K562 (cell line): ENCODE measurements at regions not wholly inside any gene's neighbourhood (a gene's known extent, or its start where the extent isn't known, plus 50 kb on each side); places are given as distances from the start of the nearest gene placed in this dataset.

Experiments
- ATAC-seq: fragments of 200-7000 bp; cut with Tn5 transposase; 3 replicates; pipeline ENCODE4 v1.9.1; 2020; ENCODE audit warnings: moderate library complexity
- BruUV-seq: library from RNA; stranded (reverse); fragments of 400-500 nt; replicated peaks from 2 replicates; lab custom pipeline; 2021; lab: Mats Ljungman, UMichigan
- CTCF ChIA-PET: fragments of 300-600 bp; formaldehyde crosslinking; extraction: SDS; loops from one replicate; lab custom pipeline; 2021; ENCODE audit warnings: low intra/inter-chr PET ratio; lab: Yijun Ruan, JAX
- POLR2A ChIA-PET: fragments of 300-600, 350-650 bp; sonication (Branson Sonifier 250); formaldehyde crosslinking; extraction: SDS; loops from one replicate; lab custom pipeline; 2021; ENCODE audit warnings: antibody characterized with exemption, inconsistent platforms; lab: Yijun Ruan, JAX
- DNase-seq, 4 experiments: peaks; one replicate each; pipeline versions ENCODE4 v3.0.0 to v3.0.0-alpha.2; 2011 to 2018; ENCODE audit warnings: low spot score in 3 of 4, mixed read lengths in 3 of 4; ENCODE audit errors: extremely low read depth in 1 of 4
- FAIRE-seq: peaks from 2 replicates; lab custom pipeline; 2011; peaks lifted over from hg19 to GRCh38; lab: Jason Lieb, UNC
- H2AFZ ChIP-seq: 2 replicates; pipeline ENCODE4 v1.6.0; 2011; ENCODE audit warnings: low read depth, low read length, control low read depth, inconsistent platforms
- H3K27ac ChIP-seq: fragments of 200-600 bp; 3 replicates; pipeline ENCODE4 v1.8.0; 2011; ENCODE audit warnings: low read depth, mild to moderate bottlenecking, control low read depth, inconsistent platforms, low read length, moderate library complexity, mixed read lengths; ENCODE audit errors: extremely low read depth
- H3K27me3 ChIP-seq, 2 experiments: fragments of 300-600 bp in 1 of 2; 2 replicates in 1 of 2; 3 replicates in 1 of 2; pipeline versions ENCODE4 v1.6.0 to v1.8.0; 2011; ENCODE audit warnings: inconsistent platforms in 2 of 2, low read length in 2 of 2, mild to moderate bottlenecking in 1 of 2, mixed read lengths in 1 of 2, moderate library complexity in 1 of 2; ENCODE audit not compliant: control insufficient read depth in 2 of 2, insufficient read depth in 2 of 2
- H3K36me3 ChIP-seq: fragments of 300-600 bp; 3 replicates; pipeline ENCODE4 v1.8.0; 2011; ENCODE audit warnings: mild to moderate bottlenecking, low read length, inconsistent platforms; ENCODE audit not compliant: control insufficient read depth, insufficient read depth
- H3K4me1 ChIP-seq, 2 experiments: fragments of 200-600 bp in 1 of 2; replicated peaks in 1 of 2; 2 replicates in 1 of 2; 3 replicates in 1 of 2; pipeline versions ENCODE4 v1.5.1 to v1.8.0; 2011; ENCODE audit warnings: inconsistent platforms in 2 of 2, low read length in 2 of 2, mild to moderate bottlenecking in 1 of 2, mixed read lengths in 1 of 2, moderate library complexity in 1 of 2; ENCODE audit not compliant: control insufficient read depth in 2 of 2, insufficient read depth in 2 of 2
- H3K4me2 ChIP-seq: 2 replicates; pipeline ENCODE4 v1.6.1; 2011; ENCODE audit warnings: low read length, control low read depth, inconsistent platforms, mixed read lengths; ENCODE audit not compliant: insufficient read depth
- H3K4me3 ChIP-seq: fragments of 200-600 bp; sonication (generic), shearing (Covaris generic); 2 replicates; pipeline ENCODE4 v1.5.1; 2016; ENCODE audit warnings: control low read depth, inconsistent platforms
- H3K79me2 ChIP-seq: fragments of 200-600 bp; 3 replicates; pipeline ENCODE4 v1.8.0; 2011; ENCODE audit warnings: low read length, inconsistent platforms; ENCODE audit not compliant: control insufficient read depth, insufficient read depth
- H3K9ac ChIP-seq, 2 experiments: 2 replicates each; pipeline versions ENCODE4 v1.6.0 to v1.6.1; 2011; ENCODE audit warnings: low read depth in 2 of 2, low read length in 2 of 2, control low read depth in 1 of 2, inconsistent platforms in 1 of 2, mild to moderate bottlenecking in 1 of 2, mixed read lengths in 1 of 2; ENCODE audit not compliant: insufficient read depth in 1 of 2
- H3K9me1 ChIP-seq: one replicate; pipeline ENCODE4 v1.6.0; 2011; ENCODE audit warnings: inconsistent platforms, mild to moderate bottlenecking, low read length, moderate library complexity; ENCODE audit not compliant: control insufficient read depth, insufficient read depth
- H3K9me3 ChIP-seq: replicated peaks from 2 replicates; pipeline ENCODE4 v1.5.1; 2011; ENCODE audit warnings: low read depth, low read length, inconsistent platforms; ENCODE audit not compliant: control insufficient read depth, insufficient read depth
- H4K20me1 ChIP-seq: replicated peaks from 2 replicates; pipeline ENCODE4 v1.6.1; 2011; ENCODE audit warnings: low read length, inconsistent platforms, mixed read lengths; ENCODE audit not compliant: control insufficient read depth, insufficient read depth
- ARID2 ChIP-seq: fragments of 450-650 bp; IDR thresholded peaks from 2 replicates; pipeline ENCODE4 v1.6.1; 2017; ENCODE audit warnings: antibody characterized with exemption, mild to moderate bottlenecking
- DNMT1 ChIP-seq: fragments of 450-650 bp; IDR thresholded peaks from 2 replicates; pipeline ENCODE4 v1.6.1; 2016; ENCODE audit warnings: antibody characterized with exemption, mild to moderate bottlenecking
- FOXK1 ChIP-seq: sonication (generic); formaldehyde crosslinking; IDR thresholded peaks from 2 replicates; pipeline ENCODE4 v1.8.0; 2022; ENCODE audit warnings: missing genetic modification reagents, mild to moderate bottlenecking, borderline replicate concordance
- FOXM1 ChIP-seq, 2 experiments: fragments of 450-650 bp in 1 of 2; sonication (generic) in 1 of 2; formaldehyde crosslinking in 1 of 2; IDR thresholded peaks; 2 replicates each; pipeline versions ENCODE4 v1.6.1 to v1.9.0; 2017 to 2022; ENCODE audit warnings: low read depth in 2 of 2, mild to moderate bottlenecking in 2 of 2, missing genetic modification reagents in 1 of 2, moderate library complexity in 1 of 2
- HDAC3 ChIP-seq: fragments of 450-650 bp; IDR thresholded peaks from 2 replicates; pipeline ENCODE4 v1.6.1; 2018; ENCODE audit warnings: borderline replicate concordance, mild to moderate bottlenecking, moderate library complexity; ENCODE audit not compliant: partially characterized antibody
- HMG20A ChIP-seq: fragments of 450-650 bp; formaldehyde crosslinking; conservative IDR thresholded peaks from 2 replicates; pipeline ENCODE4 v1.4.0; 2020; ENCODE audit warnings: mild to moderate bottlenecking, mixed read lengths
- NR3C1 ChIP-seq: sonication (generic); formaldehyde crosslinking; IDR thresholded peaks from 2 replicates; pipeline ENCODE4 v1.8.1; 2022; ENCODE audit warnings: missing genetic modification reagents
- PML ChIP-seq: IDR thresholded peaks from 2 replicates; pipeline ENCODE4 v1.6.1; 2012; ENCODE audit warnings: low read length, inconsistent platforms
- RBM25 ChIP-seq: fragments of 200-400 bp; formaldehyde crosslinking; IDR thresholded peaks from 2 replicates; pipeline ENCODE4 v1.6.1; 2018; ENCODE audit warnings: low read length, low read depth, moderate library complexity; ENCODE audit not compliant: severe bottlenecking
- RBM34 ChIP-seq: fragments of 200-400 bp; formaldehyde crosslinking; IDR thresholded peaks from 2 replicates; pipeline ENCODE4 v1.6.1; 2018; ENCODE audit warnings: low read length, borderline replicate concordance; ENCODE audit not compliant: insufficient read depth
- SIRT6 ChIP-seq: IDR thresholded peaks from one replicate; pipeline ENCODE4 v1.6.1; 2012; ENCODE audit warnings: low read depth, mild to moderate bottlenecking, control low read depth, inconsistent platforms, low read length, moderate library complexity
- TAF1 ChIP-seq: IDR thresholded peaks from 2 replicates; pipeline ENCODE4 v1.6.1; 2011; ENCODE audit warnings: mild to moderate bottlenecking, low read length, moderate library complexity; ENCODE audit not compliant: insufficient read depth, control insufficient read depth, severe bottlenecking; ENCODE audit errors: extremely low read depth
- TSC22D4 ChIP-seq: fragments of 450-650 bp; IDR thresholded peaks from 2 replicates; pipeline ENCODE4 v1.6.1; 2016; ENCODE audit warnings: missing genetic modification characterization, missing biosample characterization, control low read depth
- ZFX ChIP-seq: sonication (generic); formaldehyde crosslinking; IDR thresholded peaks from 2 replicates; pipeline ENCODE4 v1.8.0; 2022; ENCODE audit warnings: mild to moderate bottlenecking, missing genetic modification reagents, moderate library complexity
- ZNF134 ChIP-seq: fragments of 250-450 bp; sonication (Bioruptor Pico); conservative IDR thresholded peaks from 2 replicates; pipeline ENCODE4 v1.4.0; 2020
- ZNF197 ChIP-seq: fragments of 200-800 bp; sonication (Bioruptor generic); IDR thresholded peaks from 2 replicates; pipeline ENCODE4 v1.6.1; 2016; ENCODE audit warnings: low read depth, missing genetic modification characterization, missing compliant biosample characterization
- WGBS: fragments of 100-300 bp; shearing (Covaris generic); methylation state at CpG from one replicate; pipeline ENCODE4 v1.1.6; 2016; ENCODE audit warnings: low coverage, mixed read lengths; ENCODE audit not compliant: insufficient coverage; ENCODE audit errors: missing lambda C conversion rate; 5-methylcytosine and 5-hydroxymethylcytosine counted together
- in situ Hi-C: fragments of 300-500 bp; cut with MboI; formaldehyde crosslinking; loops from 4 replicates; pipeline ENCODE4 v1.15.0; 2018; ENCODE audit warnings: inconsistent platforms, mixed read lengths
- intact Hi-C: fragments of 100-400 bp; cut with micrococcal nuclease; formaldehyde crosslinking; loops from 2 replicates; pipeline ENCODE4 v1.14.2; 2022
- TF ChIP-seq, protein P1 (sequence below): fragments of 250-450 bp; sonication (Bioruptor Pico); IDR thresholded peaks from 2 replicates; pipeline ENCODE4 v1.5.0; 2021

DNA sequence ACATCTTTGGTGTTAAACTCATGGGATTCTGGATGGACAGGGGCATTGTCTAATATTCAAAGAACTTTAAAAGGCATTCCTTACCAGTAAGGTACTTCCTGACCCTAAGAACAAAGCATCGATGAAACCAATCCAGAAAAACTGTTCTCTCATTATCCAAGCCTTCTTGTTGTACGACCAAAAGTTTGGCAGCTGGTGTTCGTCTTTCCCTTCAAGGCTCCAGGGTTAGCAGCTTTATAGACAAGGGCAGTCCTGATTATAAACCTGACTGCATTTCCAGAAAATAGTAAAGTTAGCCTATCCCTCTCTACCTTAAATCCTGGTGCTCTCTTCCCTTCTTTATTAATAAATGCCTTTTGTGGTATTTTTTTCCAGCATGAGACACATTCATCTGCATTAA, 149.4 kb upstream of the MRPS30 start (continued):
- TF ChIP-seq SIRT6 (no peak), RBM34 (no peak)

DNA sequence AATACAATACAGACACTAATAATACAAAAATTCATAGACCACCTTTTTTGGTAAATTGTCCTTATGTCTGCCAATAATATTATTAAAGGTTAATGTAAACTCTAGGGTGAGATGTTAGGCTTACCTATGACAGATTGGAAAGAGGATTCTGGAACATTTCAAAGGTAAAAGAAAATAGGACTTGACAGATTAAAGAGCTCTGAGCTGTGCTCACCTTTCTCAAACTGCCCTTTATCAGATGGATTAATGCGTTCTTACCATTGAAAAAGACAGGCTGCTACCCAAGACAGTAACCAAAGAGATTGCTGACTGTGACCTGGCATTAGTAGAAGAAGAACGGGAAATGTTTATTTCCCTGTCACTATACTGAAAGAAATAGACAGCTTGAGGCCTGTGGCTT, 156.1 kb upstream of the MRPS30 start:
- Histone ChIP-seq H2AFZ (no peak overlapping the region), H3K27ac (no peak overlapping the region), H3K9me1 (no peaks in the 10 kb centered on the region), H3K4me2 (no peak overlapping the region), H3K4me1 (no peaks in the 10 kb centered on the region), H3K9ac (no peak overlapping the region), H3K9me3 (no peaks in the 10 kb centered on the region), H3K4me3 (no peak overlapping the region), H4K20me1 (no peaks in the 10 kb centered on the region), H3K36me3 (no peaks in the 10 kb centered on the region), H3K79me2 (no peaks in the 10 kb centered on the region), H3K27me3 (no peaks in the 10 kb centered on the region)
- intact Hi-C loops: no loop called here
- POLR2A ChIA-PET: no interaction called here
- TF ChIP-seq PML (no peak), NR3C1 (no peak), ZNF197 (no peak), DNMT1 (no peak), HDAC3 (no peak), ZNF134 (CRISPR knock-in tag) (no peak), ZFX (CRISPR knock-in tag) (no peak), FOXM1 (IDR thresholded peaks at IDR 0.05; ENCODE audit: low read depth) (no peak), FOXM1 (CRISPR knock-in tag; IDR thresholded peaks at IDR 0.05; ENCODE audit: low read depth) (no peak), ARID2 (no peak), TSC22D4 (tag) (no peak), TAF1 (no peak), RBM25 (no peak), FOXK1 (CRISPR knock-in tag) (no peak), HMG20A (CRISPR knock-in tag) (no peak)
- TF ChIP-seq, protein P1, sequence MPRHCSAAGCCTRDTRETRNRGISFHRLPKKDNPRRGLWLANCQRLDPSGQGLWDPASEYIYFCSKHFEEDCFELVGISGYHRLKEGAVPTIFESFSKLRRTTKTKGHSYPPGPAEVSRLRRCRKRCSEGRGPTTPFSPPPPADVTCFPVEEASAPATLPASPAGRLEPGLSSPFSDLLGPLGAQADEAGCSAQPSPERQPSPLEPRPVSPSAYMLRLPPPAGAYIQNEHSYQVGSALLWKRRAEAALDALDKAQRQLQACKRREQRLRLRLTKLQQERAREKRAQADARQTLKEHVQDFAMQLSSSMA: no peak
- 5% methylated on average over 2 of the region's 2 CpGs for WGBS
- FAIRE-seq (no peak), ATAC-seq (no peak), DNase-seq (no peak)
- no TSS peak for BruUV-seq
- CTCF ChIA-PET: no interaction called here
- in situ Hi-C loops: no loop called here
